Mesothelial cell of epicardium (in vitro differentiated cells): ENCODE measurements at regions not wholly inside any gene's neighbourhood (a gene's known extent, or its start where the extent isn't known, plus 50 kb on each side); places are given as distances from the start of the nearest gene placed in this dataset.

Experiments used
- DNase-seq, 2 experiments: peaks; one replicate each; pipeline ENCODE4 v3.0.0; 2021; ENCODE audit warnings: low spot score in 2 of 2; ENCODE audit not compliant: unreplicated experiment in 2 of 2
- H3K27ac Mint-ChIP-seq: 2 replicates; pipeline ENCODE4 v1.8.0; 2021; ENCODE audit warnings: mixed read lengths
- H3K27me3 Mint-ChIP-seq: 2 replicates; pipeline ENCODE4 v1.8.0; 2021; ENCODE audit warnings: low read depth, mixed read lengths
- H3K36me3 Mint-ChIP-seq: 2 replicates; pipeline ENCODE4 v1.8.0; 2021; ENCODE audit warnings: mixed read lengths
- H3K4me1 Mint-ChIP-seq: 2 replicates; pipeline ENCODE4 v1.8.0; 2021; ENCODE audit warnings: mixed read lengths
- H3K4me3 Mint-ChIP-seq: 2 replicates; pipeline ENCODE4 v1.8.0; 2021; ENCODE audit warnings: mild to moderate bottlenecking, moderate library complexity, mixed read lengths
- H3K9me3 Mint-ChIP-seq: 2 replicates; pipeline ENCODE4 v1.8.0; 2021; ENCODE audit warnings: mixed read lengths
- TF ChIP-seq, protein P1 (sequence below): fragments of 200-600 bp; sonication (generic); IDR thresholded peaks from one replicate; pipeline ENCODE4 v1.5.0; 2021; ENCODE audit warnings: antibody characterized with exemption; ENCODE audit not compliant: unreplicated experiment

GRCh38 chr2:8072907-8073306, 608.9 kb upstream of the ID2 start:
- DNase-seq = no peak
- Mint-ChIP-seq H3K27ac (no peak overlapping the region), H3K4me1 (no peaks in the 10 kb centered on the region), H3K4me3 (no peak overlapping the region), H3K9me3 (peaks cover 12% of the 10 kb centered on the region), H3K36me3 (peaks cover 2% of the 10 kb centered on the region), H3K27me3 (no peaks in the 10 kb centered on the region)
- TF ChIP-seq, protein P1, sequence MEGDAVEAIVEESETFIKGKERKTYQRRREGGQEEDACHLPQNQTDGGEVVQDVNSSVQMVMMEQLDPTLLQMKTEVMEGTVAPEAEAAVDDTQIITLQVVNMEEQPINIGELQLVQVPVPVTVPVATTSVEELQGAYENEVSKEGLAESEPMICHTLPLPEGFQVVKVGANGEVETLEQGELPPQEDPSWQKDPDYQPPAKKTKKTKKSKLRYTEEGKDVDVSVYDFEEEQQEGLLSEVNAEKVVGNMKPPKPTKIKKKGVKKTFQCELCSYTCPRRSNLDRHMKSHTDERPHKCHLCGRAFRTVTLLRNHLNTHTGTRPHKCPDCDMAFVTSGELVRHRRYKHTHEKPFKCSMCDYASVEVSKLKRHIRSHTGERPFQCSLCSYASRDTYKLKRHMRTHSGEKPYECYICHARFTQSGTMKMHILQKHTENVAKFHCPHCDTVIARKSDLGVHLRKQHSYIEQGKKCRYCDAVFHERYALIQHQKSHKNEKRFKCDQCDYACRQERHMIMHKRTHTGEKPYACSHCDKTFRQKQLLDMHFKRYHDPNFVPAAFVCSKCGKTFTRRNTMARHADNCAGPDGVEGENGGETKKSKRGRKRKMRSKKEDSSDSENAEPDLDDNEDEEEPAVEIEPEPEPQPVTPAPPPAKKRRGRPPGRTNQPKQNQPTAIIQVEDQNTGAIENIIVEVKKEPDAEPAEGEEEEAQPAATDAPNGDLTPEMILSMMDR = no peak

DNA sequence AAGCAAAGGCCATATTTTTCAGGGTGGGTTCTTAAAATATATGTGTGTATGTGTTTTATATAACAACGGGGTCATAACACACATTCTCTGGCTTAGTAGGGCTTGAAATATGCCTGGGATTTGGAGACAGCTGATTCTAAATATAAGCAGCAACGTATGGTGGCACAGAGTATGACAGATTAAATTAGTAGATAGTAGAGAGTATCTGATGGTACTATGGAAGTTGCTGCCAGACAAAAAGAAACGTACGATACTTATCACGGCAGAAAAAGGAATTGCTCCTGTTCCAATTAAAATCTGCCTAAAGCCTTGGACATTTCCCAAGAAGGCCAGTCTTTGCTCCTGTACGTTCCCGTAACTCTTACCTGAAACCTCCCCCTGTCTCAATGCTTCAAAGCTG, 607.9 kb upstream of the ID2 start:
- peaks cover 17% of the 10 kb centered on the region for H3K9me3 Mint-ChIP-seq
- no peak overlapping the region for H3K4me3 Mint-ChIP-seq
- H3K4me1 Mint-ChIP-seq = no peaks in the 10 kb centered on the region
- H3K27me3 Mint-ChIP-seq = no peaks in the 10 kb centered on the region
- no peak for DNase-seq
- H3K27ac Mint-ChIP-seq = no peak overlapping the region
- TF ChIP-seq, protein P1 = no peak
- peaks cover 2% of the 10 kb centered on the region for H3K36me3 Mint-ChIP-seq

DNA sequence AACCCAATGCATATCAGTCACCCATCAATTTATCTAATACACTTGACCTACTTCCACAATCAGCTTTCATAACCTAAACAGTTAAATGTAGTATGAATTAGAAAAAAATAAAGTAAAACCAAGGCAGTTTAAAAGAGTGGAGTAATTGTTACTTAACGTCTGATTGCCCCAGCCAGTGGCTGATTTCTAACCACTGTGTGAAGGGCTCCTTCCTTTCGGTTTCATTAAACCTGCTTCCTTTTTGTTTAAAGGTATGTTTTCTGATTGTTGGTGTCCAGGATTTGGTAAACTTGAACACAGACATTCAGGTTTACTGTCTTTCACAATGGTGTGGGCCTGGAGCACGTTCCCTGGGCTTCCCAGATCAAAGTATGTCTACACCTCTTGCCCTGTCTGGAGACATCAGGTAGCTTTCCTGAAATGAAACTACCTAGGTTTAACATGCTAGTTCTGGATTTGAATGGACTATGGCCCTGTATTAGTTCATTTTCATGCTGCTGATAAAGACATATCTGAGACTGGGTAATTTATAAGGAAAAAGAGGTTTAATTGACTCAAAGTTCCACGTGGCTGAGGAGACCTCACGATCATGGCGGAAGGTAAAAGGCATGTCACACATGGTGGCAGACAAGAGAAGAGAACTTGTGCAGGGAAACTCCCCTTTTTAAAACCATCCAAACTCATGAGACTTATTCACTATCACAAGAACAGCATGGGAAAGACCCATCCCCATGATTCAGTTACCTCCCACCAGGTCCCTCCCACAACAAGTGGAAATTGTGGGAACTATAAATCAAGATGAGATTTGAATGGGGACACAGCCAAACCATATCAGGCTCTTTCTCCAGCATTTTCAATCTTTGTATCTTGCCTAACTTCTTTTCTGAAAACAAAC, 605.2 kb upstream of the ID2 start:
- peaks cover 2% of the 10 kb centered on the region for H3K36me3 Mint-ChIP-seq
- no peak overlapping the region for H3K4me3 Mint-ChIP-seq
- TF ChIP-seq, protein P1 = no peak
- peaks cover 17% of the 10 kb centered on the region for H3K9me3 Mint-ChIP-seq
- H3K27ac Mint-ChIP-seq = no peak overlapping the region
- no peaks in the 10 kb centered on the region for H3K27me3 Mint-ChIP-seq
- no peak for DNase-seq
- no peaks in the 10 kb centered on the region for H3K4me1 Mint-ChIP-seq

DNA sequence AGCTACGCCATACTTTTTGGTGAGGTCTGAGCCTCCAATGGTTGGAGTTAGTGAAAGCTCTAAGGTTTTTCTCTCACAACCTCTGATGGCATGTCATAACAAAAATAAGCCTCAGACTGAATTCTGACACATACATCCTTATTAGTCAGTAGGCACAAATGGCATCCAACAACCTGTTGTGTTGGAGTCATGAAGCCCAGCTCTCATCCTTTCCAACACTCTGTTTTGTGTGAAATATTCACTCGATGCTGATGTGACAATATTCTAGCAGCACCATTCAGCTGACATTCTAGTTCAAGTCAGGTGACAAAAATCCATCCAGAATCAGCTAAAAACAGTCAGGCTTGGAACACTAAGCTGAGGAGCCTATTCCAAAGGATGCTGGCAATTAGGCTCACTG, 603.2 kb upstream of the ID2 start:
- peaks cover 17% of the 10 kb centered on the region for H3K9me3 Mint-ChIP-seq
- H3K27me3 Mint-ChIP-seq = no peaks in the 10 kb centered on the region
- no peak overlapping the region for H3K27ac Mint-ChIP-seq
- TF ChIP-seq, protein P1 = no peak
- H3K4me3 Mint-ChIP-seq = no peak overlapping the region
- peaks cover 2% of the 10 kb centered on the region for H3K36me3 Mint-ChIP-seq
- no peaks in the 10 kb centered on the region for H3K4me1 Mint-ChIP-seq
- no peak for DNase-seq

DNA sequence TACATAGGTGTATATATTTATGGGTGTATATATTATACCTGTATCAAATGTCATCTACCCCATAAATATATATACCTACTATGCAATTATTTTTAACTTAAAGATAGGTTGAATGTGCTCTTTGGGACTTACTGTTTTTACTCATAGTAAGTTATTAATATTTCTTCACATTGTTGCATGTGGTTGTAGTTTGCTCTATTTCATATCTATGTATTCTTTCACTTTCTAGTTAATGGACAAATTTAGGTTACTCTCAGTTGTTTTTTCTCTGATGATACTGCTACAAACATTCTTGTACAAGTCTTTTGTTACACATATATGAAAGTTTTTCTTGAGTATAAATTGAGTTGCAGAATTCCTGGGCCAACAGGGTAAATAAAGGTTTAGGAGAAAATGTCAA, 601.8 kb upstream of the ID2 start:
- peaks cover 4% of the 10 kb centered on the region for H3K27me3 Mint-ChIP-seq
- peaks cover 17% of the 10 kb centered on the region for H3K9me3 Mint-ChIP-seq
- TF ChIP-seq, protein P1 = no peak
- no peak for DNase-seq
- H3K27ac Mint-ChIP-seq = no peak overlapping the region
- no peak overlapping the region for H3K4me3 Mint-ChIP-seq
- peaks cover 2% of the 10 kb centered on the region for H3K36me3 Mint-ChIP-seq
- H3K4me1 Mint-ChIP-seq = no peaks in the 10 kb centered on the region
